Mesothelial cell of epicardium (in vitro differentiated cells): ENCODE measurements at regions not wholly inside any gene's neighbourhood (a gene's known extent, or its start where the extent isn't known, plus 50 kb on each side); places are given as distances from the start of the nearest gene placed in this dataset.

ENCODE experiments used
- DNase-seq, 2 experiments: peaks; one replicate each; pipeline ENCODE4 v3.0.0; 2021; ENCODE audit warnings: low spot score in 2 of 2; ENCODE audit not compliant: unreplicated experiment in 2 of 2
- H3K27ac Mint-ChIP-seq: 2 replicates; pipeline ENCODE4 v1.8.0; 2021; ENCODE audit warnings: mixed read lengths
- H3K27me3 Mint-ChIP-seq: 2 replicates; pipeline ENCODE4 v1.8.0; 2021; ENCODE audit warnings: low read depth, mixed read lengths
- H3K36me3 Mint-ChIP-seq: 2 replicates; pipeline ENCODE4 v1.8.0; 2021; ENCODE audit warnings: mixed read lengths
- H3K4me1 Mint-ChIP-seq: 2 replicates; pipeline ENCODE4 v1.8.0; 2021; ENCODE audit warnings: mixed read lengths
- H3K4me3 Mint-ChIP-seq: 2 replicates; pipeline ENCODE4 v1.8.0; 2021; ENCODE audit warnings: mild to moderate bottlenecking, moderate library complexity, mixed read lengths
- H3K9me3 Mint-ChIP-seq: 2 replicates; pipeline ENCODE4 v1.8.0; 2021; ENCODE audit warnings: mixed read lengths
- CTCF ChIP-seq: fragments of 200-600 bp; sonication (generic); IDR thresholded peaks from one replicate; pipeline ENCODE4 v1.5.0; 2021; ENCODE audit warnings: antibody characterized with exemption; ENCODE audit not compliant: unreplicated experiment

- Mint-ChIP-seq H3K9me3 (peaks cover 18% of the 10 kb centered on the region), H3K36me3 (peaks cover 7% of the 10 kb centered on the region)
Observed at GRCh38 chr18:8977701-8978100, 124.8 kb upstream of the NDUFV2 start.

GRCh38 chr18:8978394-8978793, 124.1 kb upstream of the NDUFV2 start:
- H3K4me3 Mint-ChIP-seq: no peak overlapping the region
- TF ChIP-seq CTCF: no peak
- H3K4me1 Mint-ChIP-seq: peaks cover 31% of the 10 kb centered on the region
- no peak for DNase-seq
- H3K27me3 Mint-ChIP-seq: no peaks in the 10 kb centered on the region
- peaks cover 11% of the 10 kb centered on the region for H3K9me3 Mint-ChIP-seq
- no peak overlapping the region for H3K27ac Mint-ChIP-seq
- H3K36me3 Mint-ChIP-seq: peaks cover 5% of the 10 kb centered on the region

More at GRCh38 chr18:8977701-8978100, 124.8 kb upstream of the NDUFV2 start:
- Mint-ChIP-seq H3K27ac (no peak overlapping the region), H3K4me3 (no peak overlapping the region), H3K4me1 (peaks cover 24% of the 10 kb centered on the region), H3K27me3 (no peaks in the 10 kb centered on the region)
- no peak for TF ChIP-seq CTCF
- DNase-seq: no peak

- no peak for DNase-seq
- TF ChIP-seq CTCF: no peak
- Mint-ChIP-seq H3K27ac (peak overlapping the region; percentile 7), H3K4me3 (no peak overlapping the region), H3K27me3 (no peaks in the 10 kb centered on the region), H3K9me3 (peaks cover 1% of the 10 kb centered on the region), H3K4me1 (peaks cover 36% of the 10 kb centered on the region), H3K36me3 (no peaks in the 10 kb centered on the region)
Observed at GRCh38 chr18:8979258-8979988, 123.1 kb upstream of the NDUFV2 start.

GRCh38 chr18:8980496-8980895, 122.0 kb upstream of the NDUFV2 start:
- Mint-ChIP-seq H3K9me3 (no peaks in the 10 kb centered on the region), H3K27ac (no peak overlapping the region), H3K27me3 (no peaks in the 10 kb centered on the region), H3K36me3 (no peaks in the 10 kb centered on the region), H3K4me1 (peaks cover 37% of the 10 kb centered on the region), H3K4me3 (no peak overlapping the region)
- DNase-seq: no peak
- no peak for TF ChIP-seq CTCF

GRCh38 chr18:8980918-8981317, 121.6 kb upstream of the NDUFV2 start:
- peaks cover 37% of the 10 kb centered on the region for H3K4me1 Mint-ChIP-seq

More at GRCh38 chr18:8980918-8981317, 121.6 kb upstream of the NDUFV2 start:
- DNase-seq: no peak
- no peak for TF ChIP-seq CTCF
- H3K36me3 Mint-ChIP-seq: no peaks in the 10 kb centered on the region
- no peaks in the 10 kb centered on the region for H3K27me3 Mint-ChIP-seq
- H3K9me3 Mint-ChIP-seq: no peaks in the 10 kb centered on the region
- H3K27ac Mint-ChIP-seq: no peak overlapping the region
- no peak overlapping the region for H3K4me3 Mint-ChIP-seq
